ENCODE measurements at regions not wholly inside any gene's neighbourhood (a gene's known extent, or its start where the extent isn't known, plus 50 kb on each side); places are given as distances from the start of the nearest gene placed in this dataset.

GRCh38 chr9:88759364-88759763 is 224.4 kb downstream of the NXNL2 start:
- H3K27ac ChIP-seq = no peak overlapping the region
- no peak for TF ChIP-seq CTCF (IDR thresholded peaks at IDR 0.05 in 8 of 11, conservative IDR thresholded peaks at IDR 0.05 in 3 of 11)
- no peak for TF ChIP-seq POLR2A (IDR thresholded peaks at IDR 0.05)
- no peak for TF ChIP-seq POLR2AphosphoS5 (IDR thresholded peaks at IDR 0.05)
- intact Hi-C loops (cut with DNase I; ENCODE audit: low total_unique reads) = no loop called here
- H3K36me3 ChIP-seq = no peaks in the 10 kb centered on the region
- H3K9me3 ChIP-seq = no peaks in the 10 kb centered on the region
- no peak overlapping the region for H3K4me3 ChIP-seq
- 78 to 95% (median 89%) methylated on average over 5 of the region's 5 CpGs for WGBS, 5 donors
- no peaks in the 10 kb centered on the region for H3K27me3 ChIP-seq (replicated peaks in 1 of 7)
- DNase-seq = no peak
- no peaks in the 10 kb centered on the region for H3K4me1 ChIP-seq

- no peaks in the 10 kb centered on the region for H3K36me3 ChIP-seq
- intact Hi-C loops (cut with DNase I; ENCODE audit: low total_unique reads) = no loop called here
- H3K27me3 ChIP-seq (replicated peaks in 1 of 7) = no peaks in the 10 kb centered on the region
- H3K9me3 ChIP-seq = no peaks in the 10 kb centered on the region
- 72 to 94% (median 87%) methylated on average over 4 of the region's 4 CpGs for WGBS, 5 donors
- TF ChIP-seq POLR2A (IDR thresholded peaks at IDR 0.05) (no peak), CTCF (IDR thresholded peaks at IDR 0.05 in 8 of 11, conservative IDR thresholded peaks at IDR 0.05 in 3 of 11) (no peak), POLR2AphosphoS5 (IDR thresholded peaks at IDR 0.05) (no peak)
- H3K27ac ChIP-seq = no peak overlapping the region
- DNase-seq = no peak
- no peaks in the 10 kb centered on the region for H3K4me1 ChIP-seq
- no peak overlapping the region for H3K4me3 ChIP-seq
These were observed 224.3 kb upstream of the S1PR3 start for GRCh38 chr9:88766778-88767503.

- no peaks in the 10 kb centered on the region for H3K36me3 ChIP-seq
- H3K27me3 ChIP-seq (replicated peaks in 1 of 7) = no peaks in the 10 kb centered on the region
- H3K27ac ChIP-seq = no peak overlapping the region
- no peaks in the 10 kb centered on the region for H3K4me1 ChIP-seq
- DNase-seq = no peak
- TF ChIP-seq CTCF (IDR thresholded peaks at IDR 0.05 in 8 of 11, conservative IDR thresholded peaks at IDR 0.05 in 3 of 11) (no peak), POLR2A (IDR thresholded peaks at IDR 0.05) (no peak), POLR2AphosphoS5 (IDR thresholded peaks at IDR 0.05) (no peak)
- H3K9me3 ChIP-seq = no peaks in the 10 kb centered on the region
- intact Hi-C loops (cut with DNase I; ENCODE audit: low total_unique reads) = no loop called here
- H3K4me3 ChIP-seq = no peak overlapping the region
These were observed 223.8 kb upstream of the S1PR3 start for GRCh38 chr9:88767504-88767790.

GRCh38 chr9:88772575-88772974 is 218.7 kb upstream of the S1PR3 start:
- Histone ChIP-seq H3K36me3 (no peaks in the 10 kb centered on the region), H3K9me3 (no peaks in the 10 kb centered on the region), H3K27me3 (replicated peaks in 1 of 7) (no peaks in the 10 kb centered on the region), H3K4me1 (peaks cover 3 to 17% (median 7%) of the 10 kb centered on the region in 6 donors), H3K27ac (no peak overlapping the region), H3K4me3 (no peak overlapping the region)
- TF ChIP-seq POLR2A (IDR thresholded peaks at IDR 0.05) = no peak
- TF ChIP-seq POLR2AphosphoS5 (IDR thresholded peaks at IDR 0.05) = no peak
- no peak for TF ChIP-seq CTCF (IDR thresholded peaks at IDR 0.05 in 8 of 11, conservative IDR thresholded peaks at IDR 0.05 in 3 of 11)
- WGBS, 5 donors = 74 to 93% (median 75%) methylated on average over 3 of the region's 3 CpGs
- intact Hi-C loops (cut with DNase I; ENCODE audit: low total_unique reads) = no loop called here
- no peak for DNase-seq

All from spleen (tissue), 11 donors.